Osteocyte (in vitro differentiated cells): ENCODE measurements at regions not wholly inside any gene's neighbourhood (a gene's known extent, or its start where the extent isn't known, plus 50 kb on each side); places are given as distances from the start of the nearest gene placed in this dataset.
"Not testable (repeated sequence)": the region's sequence is repeated elsewhere in the genome, so short reads cannot be mapped to it uniquely, and the experiment has no call there.

Source experiments
- DNase-seq: peaks from one replicate; pipeline ENCODE4 v3.0.0; 2021; ENCODE audit warnings: mixed read lengths; ENCODE audit not compliant: unreplicated experiment; ENCODE audit errors: extremely low spot score
- H3K27ac Mint-ChIP-seq: one replicate; pipeline ENCODE4 v1.8.0; 2021; ENCODE audit warnings: mild to moderate bottlenecking, mixed read lengths; ENCODE audit not compliant: unreplicated experiment
- H3K27me3 Mint-ChIP-seq: one replicate; pipeline ENCODE4 v1.8.0; 2021; ENCODE audit warnings: mixed read lengths; ENCODE audit not compliant: unreplicated experiment
- H3K36me3 Mint-ChIP-seq: one replicate; pipeline ENCODE4 v1.8.0; 2021; ENCODE audit warnings: mixed read lengths; ENCODE audit not compliant: unreplicated experiment
- H3K4me1 Mint-ChIP-seq: one replicate; pipeline ENCODE4 v1.8.0; 2021; ENCODE audit warnings: mixed read lengths; ENCODE audit not compliant: unreplicated experiment
- H3K4me3 Mint-ChIP-seq: one replicate; pipeline ENCODE4 v1.8.0; 2021; ENCODE audit warnings: mild to moderate bottlenecking, moderate library complexity, mixed read lengths; ENCODE audit not compliant: unreplicated experiment
- H3K9me3 Mint-ChIP-seq: one replicate; pipeline ENCODE4 v1.8.0; 2021; ENCODE audit warnings: mixed read lengths; ENCODE audit not compliant: unreplicated experiment
- CTCF ChIP-seq: fragments of 200-600 bp; sonication (generic); IDR thresholded peaks from 2 replicates; pipeline ENCODE4 v1.5.0; 2021; ENCODE audit warnings: antibody characterized with exemption, mild to moderate bottlenecking, moderate library complexity

- no peak overlapping the region for H3K4me3 Mint-ChIP-seq
- H3K36me3 Mint-ChIP-seq = no peaks in the 10 kb centered on the region
- H3K4me1 Mint-ChIP-seq = no peaks in the 10 kb centered on the region
- no peak overlapping the region for H3K27ac Mint-ChIP-seq
- DNase-seq = no peak
- peaks cover 31% of the 10 kb centered on the region for H3K9me3 Mint-ChIP-seq
- no peak for TF ChIP-seq CTCF
- H3K27me3 Mint-ChIP-seq = no peaks in the 10 kb centered on the region
Observed at GRCh38 chr12:38201461-38202276, 114.9 kb upstream of the ALG10B start.

GRCh38 chr12:38204831-38205230, 111.7 kb upstream of the ALG10B start:
- no peak for DNase-seq
- TF ChIP-seq CTCF = no peak
- no peak overlapping the region for H3K27ac Mint-ChIP-seq
- peaks cover 31% of the 10 kb centered on the region for H3K9me3 Mint-ChIP-seq
- no peaks in the 10 kb centered on the region for H3K4me1 Mint-ChIP-seq
- no peak overlapping the region for H3K4me3 Mint-ChIP-seq
- H3K27me3 Mint-ChIP-seq = no peaks in the 10 kb centered on the region
- no peaks in the 10 kb centered on the region for H3K36me3 Mint-ChIP-seq

GRCh38 chr12:38222011-38222410, 94.6 kb upstream of the ALG10B start:
- peaks cover 32% of the 10 kb centered on the region for H3K9me3 Mint-ChIP-seq
- TF ChIP-seq CTCF = no peak

GRCh38 chr12:38238328-38238727, 78.2 kb upstream of the ALG10B start:
- H3K27me3 Mint-ChIP-seq = not testable (repeated sequence)

More at GRCh38 chr12:38222011-38222410, 94.6 kb upstream of the ALG10B start:
- DNase-seq = no peak
- Mint-ChIP-seq H3K27ac (no peak overlapping the region), H3K4me1 (no peaks in the 10 kb centered on the region), H3K4me3 (no peak overlapping the region), H3K27me3 (no peaks in the 10 kb centered on the region), H3K36me3 (no peaks in the 10 kb centered on the region)

GRCh38 chr12:38253778-38254177, 62.8 kb upstream of the ALG10B start:
- Mint-ChIP-seq H3K4me1 (no peaks in the 10 kb centered on the region), H3K9me3 (peaks cover 44% of the 10 kb centered on the region), H3K4me3 (no peak overlapping the region), H3K36me3 (no peaks in the 10 kb centered on the region), H3K27me3 (no peaks in the 10 kb centered on the region), H3K27ac (no peak overlapping the region)
- no peak for DNase-seq
- no peak for TF ChIP-seq CTCF

More at GRCh38 chr12:38238328-38238727, 78.2 kb upstream of the ALG10B start:
- not testable (repeated sequence) for H3K36me3 Mint-ChIP-seq, H3K4me3 Mint-ChIP-seq, H3K27ac Mint-ChIP-seq, H3K4me1 Mint-ChIP-seq, DNase-seq
- peaks cover 59% of the 10 kb centered on the region for H3K9me3 Mint-ChIP-seq
